Stimulated activated CD8-positive, alpha-beta memory T cell treated with anti-CD3 and anti-CD28 coated beads, Interleukin-7, amount 100 ng/mL, for 4 hours (primary cell): ENCODE measurements at regions not wholly inside any gene's neighbourhood (a gene's known extent, or its start where the extent isn't known, plus 50 kb on each side); places are given as distances from the start of the nearest gene placed in this dataset.

Source experiments
- DNase-seq, 2 donors: peaks; one replicate each; pipeline ENCODE4 v3.0.0-alpha.2; 2020; ENCODE audit warnings: low read depth in 2 of 2

DNA sequence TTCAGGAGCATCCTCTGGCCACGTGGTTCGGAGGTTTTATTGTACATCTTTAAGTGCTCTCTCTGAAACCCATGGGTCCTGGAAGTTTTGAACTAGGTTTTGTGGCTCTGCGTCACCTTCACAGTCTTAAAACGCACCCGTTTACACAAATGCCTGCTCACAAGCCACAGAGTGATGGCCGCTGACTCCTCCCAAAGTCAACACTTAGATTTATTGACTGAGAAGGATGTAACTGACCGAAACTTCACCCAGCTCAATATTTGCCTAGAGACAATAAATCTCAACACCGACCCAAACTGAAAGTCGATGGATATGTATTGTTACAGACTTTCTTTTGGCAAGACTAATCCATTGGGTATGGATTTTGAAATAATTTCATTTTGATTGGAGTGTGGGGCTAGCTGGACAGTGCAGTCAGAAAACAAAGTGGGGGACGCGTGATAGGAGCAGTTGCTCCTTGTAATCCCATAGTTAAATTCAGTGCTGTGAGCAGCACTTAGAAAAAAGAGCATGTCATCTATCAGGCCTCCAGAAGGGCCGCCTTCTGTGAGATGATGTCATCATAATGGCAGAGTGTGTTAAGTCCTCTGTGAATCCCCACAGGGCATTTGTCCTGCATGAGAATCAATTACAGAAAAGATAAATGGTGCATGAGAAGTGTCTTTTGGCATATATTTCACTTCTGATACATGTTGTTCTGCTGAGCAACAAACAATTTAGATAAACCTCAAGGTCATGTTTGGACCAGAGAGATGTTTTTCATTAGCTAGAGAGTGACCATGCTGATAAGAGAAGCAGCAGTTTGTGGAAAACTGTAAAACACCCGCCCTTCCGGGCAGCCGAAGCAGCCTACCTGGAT is 183.7 kb downstream of the INO80D start:
- DNase-seq: no peak

GRCh38 chr2:205901491-205901890 is 184.5 kb downstream of the INO80D start:
- no peak for DNase-seq

DNA sequence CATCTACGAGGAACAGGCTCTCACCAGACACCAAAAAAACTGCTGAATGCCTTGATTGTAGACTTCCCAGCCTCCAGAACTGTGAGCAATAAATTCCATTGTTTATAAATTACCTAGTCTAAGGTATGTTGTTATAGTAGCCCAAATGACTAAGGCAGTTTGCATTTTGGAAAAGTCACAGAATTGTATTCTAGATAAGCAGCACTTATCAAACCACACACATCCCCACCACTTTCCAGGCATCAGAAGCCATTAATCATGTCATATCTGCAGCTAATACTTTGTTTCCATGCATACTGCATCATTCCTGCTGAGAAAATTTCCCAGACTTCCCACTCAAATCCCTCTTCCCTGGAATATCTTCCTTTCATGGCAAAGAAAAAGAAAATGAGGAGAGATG is 187.2 kb downstream of the INO80D start:
- no peak for DNase-seq

DNA sequence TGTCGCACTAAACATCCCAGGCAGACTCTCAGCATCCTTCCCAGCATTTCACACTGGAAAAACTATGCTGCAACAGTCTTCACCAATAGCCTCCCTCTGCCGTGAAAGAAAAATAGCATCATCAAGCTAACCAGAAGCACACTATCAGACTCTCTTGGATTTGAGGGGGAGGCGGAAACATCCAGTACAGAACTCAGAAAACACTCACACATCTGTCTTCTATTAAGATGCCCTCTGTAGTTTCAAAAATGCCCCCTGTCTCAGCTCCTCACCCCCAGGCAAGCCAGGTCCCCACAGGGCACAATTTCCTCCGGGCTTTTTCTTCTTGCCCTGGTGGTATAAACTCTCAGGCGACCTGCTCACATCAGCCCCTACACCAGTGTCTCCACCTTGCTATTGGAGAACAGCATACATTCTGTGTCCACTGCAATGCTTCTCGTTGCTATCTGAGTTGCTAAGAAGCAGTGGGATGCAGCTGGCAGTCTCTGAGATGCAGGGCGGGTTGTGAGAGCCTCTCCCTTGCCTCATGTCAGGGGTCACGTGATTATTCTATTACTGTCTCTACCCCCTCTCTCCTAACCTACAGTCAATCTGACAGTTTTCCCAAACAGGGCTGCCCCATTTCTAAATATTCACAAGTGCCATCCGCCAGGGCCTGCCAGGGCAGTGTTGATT is 189.9 kb downstream of the INO80D start:
- DNase-seq: no peak

DNA sequence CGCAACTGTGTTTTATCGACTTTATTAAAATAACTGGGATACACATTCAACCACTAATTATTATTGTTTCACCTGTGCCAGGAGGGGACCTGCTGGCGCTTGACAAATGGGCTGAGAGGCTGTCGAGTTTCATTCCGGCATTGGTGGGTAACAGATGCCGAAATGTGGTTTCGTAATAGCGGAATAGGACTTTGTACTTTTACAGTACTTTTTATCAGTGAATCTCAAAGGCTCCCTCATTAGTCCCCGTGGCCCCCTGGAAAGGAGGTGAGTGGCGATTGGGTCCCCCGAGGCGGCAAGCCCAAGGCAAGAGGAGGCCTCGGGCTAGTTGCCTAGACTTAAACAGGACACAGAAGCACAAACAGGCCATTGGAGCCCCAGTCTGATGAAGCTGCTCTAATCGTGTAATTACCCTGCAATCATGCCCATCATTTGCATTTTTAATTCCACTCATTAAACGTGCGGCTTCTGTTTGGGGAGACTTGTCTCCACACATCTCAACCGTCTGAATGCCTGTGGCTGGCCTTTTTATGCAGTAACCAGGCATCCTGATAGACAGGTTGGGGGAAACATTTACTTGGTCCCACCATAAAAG is 193.2 kb downstream of the INO80D start:
- DNase-seq: no peak

- no peak for DNase-seq
Measured at GRCh38 chr2:205892251-205892655, 193.7 kb downstream of the INO80D start.

GRCh38 chr2:205889114-205889513 is 196.9 kb downstream of the INO80D start:
- DNase-seq: no peak

- no peak for DNase-seq
Measured at GRCh38 chr2:205887637-205888036, 198.3 kb downstream of the INO80D start.

GRCh38 chr2:205885492-205886099 is 200.4 kb downstream of the INO80D start:
- no peak for DNase-seq

DNA sequence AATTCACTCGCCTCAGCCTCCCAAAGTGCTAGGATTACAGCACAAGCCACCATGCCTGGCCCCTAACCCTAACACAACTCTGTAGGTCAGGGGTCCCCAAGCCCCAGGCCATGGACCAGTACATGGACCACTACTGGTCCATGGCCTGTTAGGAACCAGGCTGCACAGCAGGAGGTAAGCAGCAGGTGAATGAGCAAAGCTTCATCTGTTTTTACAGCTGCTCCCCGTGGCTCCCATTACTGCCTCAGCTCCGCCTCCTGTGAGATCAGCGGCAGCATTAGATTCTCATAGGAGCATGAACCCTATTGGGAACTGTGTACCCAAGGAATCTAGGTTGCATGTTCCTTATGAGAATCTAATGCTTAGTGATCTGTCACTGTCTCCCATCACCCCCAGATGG is 201.7 kb downstream of the NRP2 start:
- DNase-seq: no peak

DNA sequence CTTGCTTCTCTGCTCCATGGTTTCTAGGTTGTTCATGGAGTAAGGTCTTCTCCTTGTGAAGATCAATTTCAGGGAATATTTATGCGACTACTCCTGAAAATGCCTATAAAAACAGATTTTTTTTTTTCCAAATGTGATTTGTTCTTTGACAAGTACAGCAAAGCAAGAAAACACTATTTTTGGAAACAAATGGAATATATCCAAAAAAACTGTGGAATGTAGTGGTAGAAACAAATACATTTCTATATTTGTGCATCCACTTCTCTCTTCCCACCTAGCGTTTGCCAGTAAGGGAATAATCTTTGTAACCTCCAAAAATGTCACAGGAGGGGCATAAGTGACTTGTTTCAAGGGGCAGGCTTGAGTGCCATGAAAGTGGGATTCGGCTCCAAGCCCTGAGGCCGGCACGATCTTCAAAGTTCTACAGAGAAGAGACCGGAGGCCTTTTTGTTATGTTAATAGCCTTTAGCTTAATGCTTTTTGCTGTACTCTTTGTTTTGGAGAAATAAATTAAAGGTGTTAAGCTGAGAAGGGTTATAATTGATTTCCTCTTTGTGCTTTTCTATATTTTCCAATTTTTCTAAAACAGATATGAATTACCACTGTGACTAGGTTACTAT is 200.6 kb downstream of the NRP2 start:
- no peak for DNase-seq

GRCh38 chr2:205880048-205880447 is 197.7 kb downstream of the NRP2 start:
- DNase-seq: no peak

DNA sequence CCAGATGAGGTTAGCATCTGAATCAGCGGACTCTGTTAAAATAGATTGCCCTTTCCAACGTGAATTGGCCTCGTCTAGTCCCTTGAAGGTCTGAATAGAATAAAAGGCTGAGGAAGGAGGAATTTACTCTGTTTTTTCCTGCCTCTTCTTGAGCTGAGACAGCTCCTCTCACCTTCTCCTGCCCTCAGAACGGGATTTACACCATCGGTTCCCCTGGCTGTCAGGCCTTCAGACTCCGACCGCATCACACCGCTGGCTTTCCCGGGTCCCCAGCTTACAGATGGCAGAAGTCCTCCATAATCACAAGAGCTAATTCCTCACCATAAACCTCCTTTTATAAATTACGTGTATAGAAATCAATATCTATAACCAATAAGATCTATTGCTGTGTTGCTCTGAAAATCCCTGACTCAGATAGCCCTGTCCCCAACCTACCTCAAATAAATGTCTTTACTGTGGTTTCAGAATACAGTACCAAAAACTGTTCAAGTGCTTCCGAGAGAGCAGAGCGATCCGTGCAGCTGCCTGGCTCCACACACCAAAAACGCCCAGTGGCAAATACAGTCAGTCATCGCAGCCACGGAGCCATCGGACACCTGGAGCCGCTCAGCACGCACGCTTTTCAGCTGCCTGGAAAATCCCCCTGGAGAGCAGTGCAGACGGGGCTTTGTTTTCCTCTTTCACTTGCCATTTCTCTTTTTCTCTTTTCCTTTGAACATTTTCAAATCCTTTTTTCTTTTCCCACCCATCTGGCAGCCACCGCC is 196.9 kb downstream of the NRP2 start:
- DNase-seq: no peak

GRCh38 chr2:205877496-205877895 is 195.2 kb downstream of the NRP2 start:
- no peak for DNase-seq

DNA sequence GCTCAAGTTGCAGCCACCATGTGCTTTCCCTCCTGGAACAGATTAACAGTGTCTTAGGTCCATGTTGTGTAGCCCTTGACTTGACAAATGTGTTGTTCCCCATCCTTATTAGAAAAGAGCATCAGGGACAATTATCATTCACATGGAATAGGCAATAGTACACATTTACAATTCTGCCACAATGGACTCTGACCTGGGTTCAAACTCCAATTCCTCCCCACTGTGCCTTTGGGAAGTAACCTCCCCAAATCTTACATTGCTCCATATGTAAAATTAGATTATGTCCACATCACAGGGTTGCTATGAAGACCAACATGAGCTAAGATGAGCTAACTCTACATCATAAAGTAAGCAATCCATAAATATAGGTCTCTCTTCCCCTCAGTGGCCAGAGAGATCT is 193.8 kb downstream of the NRP2 start:
- DNase-seq: no peak

GRCh38 chr2:205872716-205873115 is 190.4 kb downstream of the NRP2 start:
- DNase-seq: no peak

DNA sequence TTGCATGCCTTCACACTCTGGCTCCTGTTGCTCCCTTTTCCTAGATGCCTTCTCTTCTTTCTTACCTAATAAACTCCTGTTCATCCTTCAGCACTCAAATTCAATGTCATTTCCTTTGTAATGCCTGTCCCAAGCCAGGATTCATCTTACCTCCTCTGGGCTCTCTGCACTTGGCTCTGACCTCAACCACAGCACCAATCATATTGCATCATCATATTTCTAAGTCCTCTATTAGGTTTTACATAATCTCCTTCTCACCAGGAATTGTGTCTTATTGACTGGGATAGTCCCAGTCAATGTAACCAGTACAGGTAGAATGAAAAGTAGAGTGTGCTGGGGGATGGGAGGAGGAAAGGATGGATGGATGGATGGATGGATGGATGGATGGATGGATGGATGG is 187.1 kb downstream of the NRP2 start:
- DNase-seq: no peak

- DNase-seq: no peak
Measured at GRCh38 chr2:205868773-205869333, 186.6 kb downstream of the NRP2 start.

DNA sequence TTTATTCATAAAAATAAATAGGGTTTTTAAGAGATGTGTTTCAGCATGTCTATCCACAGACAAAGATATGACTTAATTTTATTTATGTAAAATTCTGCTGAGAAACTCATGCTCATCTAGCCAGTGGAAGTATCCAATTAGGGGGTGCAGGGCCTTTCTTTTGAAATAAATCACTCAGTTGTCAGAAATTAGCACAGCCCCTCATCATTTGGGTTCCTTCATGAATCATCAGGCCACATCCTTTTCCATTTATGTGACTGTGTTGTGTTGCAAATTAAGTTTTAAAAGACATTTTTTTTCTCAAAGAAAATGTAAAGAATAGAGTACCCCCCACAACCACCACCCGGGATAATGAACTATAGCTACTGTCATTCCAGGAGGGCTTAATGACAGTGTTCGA is 185.8 kb downstream of the NRP2 start:
- DNase-seq: no peak

DNA sequence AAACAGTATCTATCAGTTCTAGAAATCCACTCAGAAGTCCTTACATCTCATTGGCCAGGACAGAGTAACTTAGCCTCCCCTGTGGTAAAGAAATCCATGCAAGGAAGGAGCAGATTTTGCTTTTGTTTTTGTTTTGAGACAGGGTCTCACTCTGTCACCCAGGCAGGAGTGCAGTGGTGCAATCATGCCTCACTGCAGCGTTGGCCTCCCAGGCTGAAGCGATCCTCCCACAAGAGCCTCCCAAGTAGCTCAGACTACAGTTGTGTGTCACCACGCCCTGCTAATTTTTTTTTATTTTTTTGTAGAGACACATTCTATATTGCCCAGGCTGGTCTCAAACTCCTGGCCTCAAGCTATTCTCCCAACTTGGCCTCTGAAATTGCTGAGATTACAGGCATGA is 185.1 kb downstream of the NRP2 start:
- no peak for DNase-seq

GRCh38 chr2:205865905-205866441 is 183.7 kb downstream of the NRP2 start:
- no peak for DNase-seq
